Neural cell (in vitro differentiated cells): ENCODE measurements at regions not wholly inside any gene's neighbourhood (a gene's known extent, or its start where the extent isn't known, plus 50 kb on each side); places are given as distances from the start of the nearest gene placed in this dataset.

Experiments used
- MXI1 ChIP-seq: fragments of 450-650 bp; conservative IDR thresholded peaks from 2 replicates; pipeline ENCODE4 v1.6.1; 2014; ENCODE audit warnings: antibody characterized with exemption, mild to moderate bottlenecking; ENCODE audit not compliant: poor library complexity, severe bottlenecking
- POLR2AphosphoS5 ChIP-seq: IDR thresholded peaks from 2 replicates; pipeline ENCODE4 v1.6.1; 2012
- TF ChIP-seq, protein P1 (sequence below): fragments of 450-650 bp; IDR thresholded peaks from 2 replicates; pipeline ENCODE4 v1.5.1; 2014; ENCODE audit warnings: antibody characterized with exemption, mild to moderate bottlenecking, moderate library complexity; ENCODE audit not compliant: poor library complexity, severe bottlenecking

DNA sequence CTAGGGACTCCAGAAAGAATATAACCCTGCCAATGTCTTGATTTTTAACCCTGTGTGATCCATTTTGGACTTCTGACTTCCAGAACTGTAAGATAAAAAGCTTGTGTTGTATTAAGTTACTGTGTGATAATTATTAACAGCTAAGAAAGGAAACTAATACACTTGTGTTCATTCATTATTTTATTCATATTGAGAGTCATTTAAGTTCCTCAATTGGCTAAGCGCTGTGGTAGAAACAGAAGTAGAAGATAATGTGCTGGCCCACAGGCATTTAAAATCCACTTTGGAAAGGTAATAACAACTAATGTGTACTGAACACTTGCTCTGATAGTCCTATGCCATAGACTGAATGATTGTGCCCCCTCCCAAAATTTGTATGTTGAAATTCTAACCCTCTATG lies 471.7 kb upstream of the GHITM start:
- TF ChIP-seq POLR2AphosphoS5 = no peak
- TF ChIP-seq, protein P1, sequence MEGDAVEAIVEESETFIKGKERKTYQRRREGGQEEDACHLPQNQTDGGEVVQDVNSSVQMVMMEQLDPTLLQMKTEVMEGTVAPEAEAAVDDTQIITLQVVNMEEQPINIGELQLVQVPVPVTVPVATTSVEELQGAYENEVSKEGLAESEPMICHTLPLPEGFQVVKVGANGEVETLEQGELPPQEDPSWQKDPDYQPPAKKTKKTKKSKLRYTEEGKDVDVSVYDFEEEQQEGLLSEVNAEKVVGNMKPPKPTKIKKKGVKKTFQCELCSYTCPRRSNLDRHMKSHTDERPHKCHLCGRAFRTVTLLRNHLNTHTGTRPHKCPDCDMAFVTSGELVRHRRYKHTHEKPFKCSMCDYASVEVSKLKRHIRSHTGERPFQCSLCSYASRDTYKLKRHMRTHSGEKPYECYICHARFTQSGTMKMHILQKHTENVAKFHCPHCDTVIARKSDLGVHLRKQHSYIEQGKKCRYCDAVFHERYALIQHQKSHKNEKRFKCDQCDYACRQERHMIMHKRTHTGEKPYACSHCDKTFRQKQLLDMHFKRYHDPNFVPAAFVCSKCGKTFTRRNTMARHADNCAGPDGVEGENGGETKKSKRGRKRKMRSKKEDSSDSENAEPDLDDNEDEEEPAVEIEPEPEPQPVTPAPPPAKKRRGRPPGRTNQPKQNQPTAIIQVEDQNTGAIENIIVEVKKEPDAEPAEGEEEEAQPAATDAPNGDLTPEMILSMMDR = no peak
- TF ChIP-seq MXI1 = no peak
